Neural cell (in vitro differentiated cells): ENCODE measurements at regions not wholly inside any gene's neighbourhood (a gene's known extent, or its start where the extent isn't known, plus 50 kb on each side); places are given as distances from the start of the nearest gene placed in this dataset.

Source experiments
- CTCF ChIP-seq: fragments of 450-650 bp; IDR thresholded peaks from 2 replicates; pipeline ENCODE4 v1.5.1; 2014; ENCODE audit warnings: antibody characterized with exemption, mild to moderate bottlenecking, moderate library complexity; ENCODE audit not compliant: poor library complexity, severe bottlenecking
- EP300 ChIP-seq: fragments of 450-650 bp; conservative IDR thresholded peaks from 2 replicates; pipeline ENCODE4 v1.6.1; 2014; ENCODE audit warnings: antibody characterized with exemption, mild to moderate bottlenecking, moderate library complexity; ENCODE audit not compliant: poor library complexity, severe bottlenecking
- EZH2 ChIP-seq: fragments of 200-600, 300-800 bp; shearing (Covaris generic), sonication (generic); IDR thresholded peaks from 2 replicates; pipeline ENCODE4 v1.6.1; 2014; ENCODE audit warnings: antibody characterized with exemption, low read length, borderline replicate concordance, mild to moderate bottlenecking; ENCODE audit not compliant: insufficient read depth, poor library complexity, severe bottlenecking
- MXI1 ChIP-seq: fragments of 450-650 bp; conservative IDR thresholded peaks from 2 replicates; pipeline ENCODE4 v1.6.1; 2014; ENCODE audit warnings: antibody characterized with exemption, mild to moderate bottlenecking; ENCODE audit not compliant: poor library complexity, severe bottlenecking
- POLR2AphosphoS5 ChIP-seq: IDR thresholded peaks from 2 replicates; pipeline ENCODE4 v1.6.1; 2012
- RAD21 ChIP-seq: fragments of 450-650 bp; conservative IDR thresholded peaks from 2 replicates; pipeline ENCODE4 v1.6.1; 2014; ENCODE audit warnings: antibody characterized with exemption, mild to moderate bottlenecking, moderate library complexity
- REST ChIP-seq: IDR thresholded peaks from 2 replicates; pipeline ENCODE4 v1.6.1; 2012; ENCODE audit warnings: borderline replicate concordance
- SMC3 ChIP-seq: fragments of 450-650 bp; conservative IDR thresholded peaks from 2 replicates; pipeline ENCODE4 v1.6.1; 2014; ENCODE audit warnings: antibody characterized with exemption, mild to moderate bottlenecking, moderate library complexity; ENCODE audit not compliant: poor library complexity
- TAF1 ChIP-seq: IDR thresholded peaks from 2 replicates; pipeline ENCODE4 v1.6.1; 2012; ENCODE audit warnings: low read depth

GRCh38 chr11:114787126-114787525 lies 108.8 kb downstream of the NXPE2 start:
- no peak for TF ChIP-seq CTCF
- no peak for TF ChIP-seq TAF1
- TF ChIP-seq EP300, result no peak
- TF ChIP-seq SMC3, result no peak
- TF ChIP-seq EZH2, result no peak
- no peak for TF ChIP-seq POLR2AphosphoS5
- no peak for TF ChIP-seq REST
- TF ChIP-seq RAD21, result no peak
- no peak for TF ChIP-seq MXI1
